Cardiac muscle cell (in vitro differentiated cells and primary cell): ENCODE measurements at regions not wholly inside any gene's neighbourhood (a gene's known extent, or its start where the extent isn't known, plus 50 kb on each side); places are given as distances from the start of the nearest gene placed in this dataset.
"Not testable (repeated sequence)": the region's sequence is repeated elsewhere in the genome, so short reads cannot be mapped to it uniquely, and the experiment has no call there.

ENCODE experiments used
- DNase-seq, 2 donors: peaks; one replicate each; pipeline versions ENCODE4 v3.0.0 to v3.0.0-alpha.2; 2010 to 2017; ENCODE audit warnings: low read depth in 1 of 2, low spot score in 1 of 2
- H3K27ac ChIP-seq: fragments of 200-600 bp; sonication (generic); 2 replicates; pipeline ENCODE4 v1.5.1; 2016
- H3K27me3 ChIP-seq: fragments of 200-600 bp; sonication (generic); 2 replicates; pipeline ENCODE4 v1.6.0; 2016; ENCODE audit warnings: control low read depth
- H3K36me3 ChIP-seq: fragments of 200-600 bp; sonication (generic); 2 replicates; pipeline ENCODE4 v1.5.1; 2016; ENCODE audit warnings: control low read depth
- H3K4me1 ChIP-seq: fragments of 200-600 bp; sonication (generic); 2 replicates; pipeline ENCODE4 v1.8.1; 2017; ENCODE audit warnings: low read depth, mild to moderate bottlenecking, mixed run types
- H3K4me3 ChIP-seq: fragments of 200-600 bp; sonication (generic); 2 replicates; pipeline ENCODE4 v1.5.1; 2016; ENCODE audit warnings: mild to moderate bottlenecking
- H3K9me3 ChIP-seq: fragments of 200-600 bp; sonication (generic); 2 replicates; pipeline ENCODE4 v1.5.1; 2017; ENCODE audit warnings: low read depth, mild to moderate bottlenecking, control low read depth
- TF ChIP-seq, protein P1 (sequence below): IDR thresholded peaks from 2 replicates; pipeline ENCODE4 v1.5.1; 2012; ENCODE audit warnings: low read depth, mild to moderate bottlenecking, low read length

DNA sequence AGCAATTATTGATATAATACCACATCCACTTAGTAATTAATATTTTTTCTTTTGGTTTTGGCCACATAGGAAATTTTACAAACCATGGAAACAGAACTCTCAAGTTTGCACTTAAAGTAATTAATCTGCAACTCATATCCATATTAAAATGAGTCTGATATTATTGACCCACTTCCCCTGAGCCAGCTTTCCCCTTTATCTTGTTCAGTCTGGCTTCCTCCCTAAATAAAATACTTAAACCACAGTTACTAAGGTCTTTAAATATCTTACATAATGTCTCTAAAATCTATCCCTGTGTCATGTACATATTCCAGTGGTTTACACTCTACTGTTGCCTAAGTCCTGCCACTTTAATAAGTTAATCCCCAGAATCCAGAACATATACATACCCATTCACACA, 564.9 kb upstream of the FSHR start:
- Histone ChIP-seq H3K36me3 (no peaks in the 10 kb centered on the region), H3K27ac (no peak overlapping the region), H3K9me3 (no peaks in the 10 kb centered on the region), H3K27me3 (no peaks in the 10 kb centered on the region), H3K4me1 (no peaks in the 10 kb centered on the region), H3K4me3 (no peak overlapping the region)
- TF ChIP-seq, protein P1, sequence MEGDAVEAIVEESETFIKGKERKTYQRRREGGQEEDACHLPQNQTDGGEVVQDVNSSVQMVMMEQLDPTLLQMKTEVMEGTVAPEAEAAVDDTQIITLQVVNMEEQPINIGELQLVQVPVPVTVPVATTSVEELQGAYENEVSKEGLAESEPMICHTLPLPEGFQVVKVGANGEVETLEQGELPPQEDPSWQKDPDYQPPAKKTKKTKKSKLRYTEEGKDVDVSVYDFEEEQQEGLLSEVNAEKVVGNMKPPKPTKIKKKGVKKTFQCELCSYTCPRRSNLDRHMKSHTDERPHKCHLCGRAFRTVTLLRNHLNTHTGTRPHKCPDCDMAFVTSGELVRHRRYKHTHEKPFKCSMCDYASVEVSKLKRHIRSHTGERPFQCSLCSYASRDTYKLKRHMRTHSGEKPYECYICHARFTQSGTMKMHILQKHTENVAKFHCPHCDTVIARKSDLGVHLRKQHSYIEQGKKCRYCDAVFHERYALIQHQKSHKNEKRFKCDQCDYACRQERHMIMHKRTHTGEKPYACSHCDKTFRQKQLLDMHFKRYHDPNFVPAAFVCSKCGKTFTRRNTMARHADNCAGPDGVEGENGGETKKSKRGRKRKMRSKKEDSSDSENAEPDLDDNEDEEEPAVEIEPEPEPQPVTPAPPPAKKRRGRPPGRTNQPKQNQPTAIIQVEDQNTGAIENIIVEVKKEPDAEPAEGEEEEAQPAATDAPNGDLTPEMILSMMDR = no peak
- no peak for DNase-seq

- H3K36me3 ChIP-seq = no peaks in the 10 kb centered on the region
Measured at GRCh38 chr2:49715597-49715996, 561.3 kb upstream of the FSHR start.

GRCh38 chr2:49714454-49714853, 560.1 kb upstream of the FSHR start:
- H3K27me3 ChIP-seq = no peaks in the 10 kb centered on the region
- no peak for DNase-seq
- TF ChIP-seq, protein P1 = no peak
- H3K4me3 ChIP-seq = no peak overlapping the region
- no peaks in the 10 kb centered on the region for H3K36me3 ChIP-seq
- H3K9me3 ChIP-seq = no peaks in the 10 kb centered on the region
- H3K4me1 ChIP-seq = no peaks in the 10 kb centered on the region
- H3K27ac ChIP-seq = no peak overlapping the region

More at GRCh38 chr2:49715597-49715996, 561.3 kb upstream of the FSHR start:
- H3K9me3 ChIP-seq = no peaks in the 10 kb centered on the region
- no peak for DNase-seq
- H3K4me3 ChIP-seq = no peak overlapping the region
- H3K27me3 ChIP-seq = no peaks in the 10 kb centered on the region
- no peak overlapping the region for H3K27ac ChIP-seq
- no peaks in the 10 kb centered on the region for H3K4me1 ChIP-seq
- TF ChIP-seq, protein P1 = no peak

GRCh38 chr2:49702740-49703139, 548.4 kb upstream of the FSHR start:
- Histone ChIP-seq H3K4me1 (peaks cover 12% of the 10 kb centered on the region), H3K27me3 (no peaks in the 10 kb centered on the region), H3K36me3 (no peaks in the 10 kb centered on the region), H3K9me3 (no peaks in the 10 kb centered on the region), H3K4me3 (no peak overlapping the region), H3K27ac (no peak overlapping the region)
- DNase-seq = no peak
- TF ChIP-seq, protein P1 = no peak

GRCh38 chr2:49693961-49694360, 539.6 kb upstream of the FSHR start:
- Histone ChIP-seq H3K36me3 (no peaks in the 10 kb centered on the region), H3K27me3 (no peaks in the 10 kb centered on the region), H3K4me3 (no peak overlapping the region), H3K9me3 (no peaks in the 10 kb centered on the region), H3K4me1 (no peaks in the 10 kb centered on the region), H3K27ac (no peak overlapping the region)
- TF ChIP-seq, protein P1 = no peak
- no peak for DNase-seq

GRCh38 chr2:49692022-49692421, 537.7 kb upstream of the FSHR start:
- not testable (repeated sequence) for H3K9me3 ChIP-seq, H3K4me3 ChIP-seq, H3K36me3 ChIP-seq, DNase-seq, H3K27me3 ChIP-seq, H3K4me1 ChIP-seq, H3K27ac ChIP-seq
